SK-N-MC (cell line): ENCODE measurements at regions not wholly inside any gene's neighbourhood (a gene's known extent, or its start where the extent isn't known, plus 50 kb on each side); places are given as distances from the start of the nearest gene placed in this dataset.

ENCODE experiments used
- EZH2 ChIP-seq: fragments of 200-600 bp; sonication (generic); IDR thresholded peaks from one replicate; pipeline ENCODE4 v1.6.1; 2017; ENCODE audit warnings: antibody characterized with exemption
- FOXP2 ChIP-seq: optimal IDR thresholded peaks from 2 replicates; pipeline ENCODE3; 2011; ENCODE audit warnings: mild to moderate bottlenecking, moderate library complexity; ENCODE audit not compliant: insufficient read depth; ENCODE audit errors: extremely low read length, control extremely low read depth
- POLR2AphosphoS5 ChIP-seq: IDR thresholded peaks from 2 replicates; pipeline ENCODE4 v1.6.1; 2012; ENCODE audit warnings: mild to moderate bottlenecking, low read depth, low read length, borderline replicate concordance

DNA sequence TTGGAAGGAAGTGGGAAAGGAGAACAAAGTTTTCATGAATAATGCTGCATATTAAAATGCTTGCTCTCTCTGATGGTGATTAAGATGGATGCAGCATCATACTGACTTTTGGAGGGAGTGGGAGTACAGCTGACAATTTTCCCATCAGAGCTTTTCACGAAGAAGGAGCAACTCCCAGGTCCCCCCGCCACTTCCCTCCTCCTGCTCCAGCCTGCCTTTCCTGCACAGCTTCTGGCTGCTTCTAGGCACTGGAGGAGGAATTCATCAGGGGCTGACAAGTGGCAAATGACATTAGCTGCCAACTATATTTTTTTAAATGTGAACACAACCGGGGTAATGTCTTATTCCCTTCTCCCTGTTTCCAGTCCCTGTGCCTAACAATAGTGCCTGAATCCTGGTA is 477.9 kb downstream of the SHISA9 start:
- TF ChIP-seq POLR2AphosphoS5 (no peak), EZH2 (no peak), FOXP2 (no peak)
